Activated CD4-positive, alpha-beta T cell treated with anti-CD3 and anti-CD28 coated beads, Interleukin-2, Interleukin-4, amounts not matched to agents 100 ng/mL and 50 ng/mL, durations not matched to agents 16 hours and 8 hours (primary cell): ENCODE measurements at regions not wholly inside any gene's neighbourhood (a gene's known extent, or its start where the extent isn't known, plus 50 kb on each side); places are given as distances from the start of the nearest gene placed in this dataset.
"Not testable (repeated sequence)": the region's sequence is repeated elsewhere in the genome, so short reads cannot be mapped to it uniquely, and the experiment has no call there.

Experiments
- DNase-seq: peaks from one replicate; pipeline ENCODE4 v3.0.0-alpha.2; 2020; ENCODE audit warnings: low spot score

DNA sequence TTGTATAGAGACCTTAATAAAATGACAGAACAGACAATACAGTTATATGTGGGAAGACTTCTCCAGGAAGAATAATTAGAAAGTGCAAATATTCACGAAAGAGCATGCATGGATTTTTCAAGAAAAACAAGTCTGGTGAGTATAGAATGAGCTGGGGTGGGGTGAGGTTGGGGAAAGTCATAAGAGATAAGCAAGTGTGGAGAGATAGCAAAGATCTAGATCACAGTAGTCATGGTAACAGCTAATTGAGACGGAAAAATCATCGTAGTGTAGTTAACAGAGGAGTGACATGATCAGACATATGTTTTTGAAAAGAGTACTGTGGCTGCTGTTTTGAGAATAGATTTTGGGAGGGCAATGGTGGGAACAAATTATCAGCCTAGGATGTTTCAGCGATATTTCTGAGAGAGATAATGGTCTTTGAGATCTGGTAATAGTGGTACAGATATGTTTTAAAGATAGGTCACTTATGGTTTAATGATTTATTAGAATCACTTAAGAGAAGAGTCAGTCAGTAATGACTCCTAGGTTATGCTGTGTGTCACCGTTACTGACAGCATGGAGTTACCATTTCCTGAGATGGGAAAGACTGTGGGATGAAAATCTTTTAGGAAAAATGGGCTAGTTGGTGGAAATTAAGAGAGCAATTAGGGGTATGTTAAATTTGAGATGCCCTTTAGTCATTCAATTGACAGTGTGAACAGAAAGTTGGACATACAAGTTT, 248.5 kb upstream of the SLC8A1 start:
- no peak for DNase-seq

DNA sequence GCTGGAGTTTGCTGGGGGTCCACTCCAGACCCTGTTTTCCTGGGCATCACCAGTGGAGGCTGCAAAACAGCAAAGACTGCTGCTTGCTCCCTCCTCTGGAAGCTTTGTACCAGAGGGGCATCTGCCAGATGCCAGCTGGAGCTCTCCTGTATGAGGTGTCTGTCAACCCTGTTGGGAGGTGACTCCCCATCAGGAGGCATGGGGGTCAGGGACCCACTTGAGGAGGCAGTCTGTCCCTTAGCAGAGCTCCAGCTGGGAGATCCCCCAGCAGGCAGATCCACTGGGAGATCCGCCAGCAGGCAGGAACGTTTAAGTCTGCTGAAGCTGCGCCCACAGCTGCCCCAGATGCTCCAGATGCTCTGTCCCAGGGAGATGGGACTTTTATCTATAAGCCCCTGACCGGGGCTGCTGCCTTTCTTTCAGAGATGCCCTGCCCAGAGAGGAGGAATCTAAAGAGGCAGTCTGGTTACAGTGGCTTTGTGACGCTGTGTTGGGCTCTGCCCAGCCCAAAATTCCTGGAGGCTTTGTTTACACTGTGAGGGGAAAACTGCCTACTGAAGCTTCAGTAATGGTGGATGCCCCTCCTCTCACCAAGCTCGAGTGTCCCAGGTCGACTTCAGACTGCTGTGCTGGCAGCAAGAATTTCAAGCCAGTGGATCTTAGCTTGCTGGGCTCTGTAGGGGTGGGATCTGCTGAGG, 260.5 kb upstream of the SLC8A1 start:
- DNase-seq = not testable (repeated sequence)

DNA sequence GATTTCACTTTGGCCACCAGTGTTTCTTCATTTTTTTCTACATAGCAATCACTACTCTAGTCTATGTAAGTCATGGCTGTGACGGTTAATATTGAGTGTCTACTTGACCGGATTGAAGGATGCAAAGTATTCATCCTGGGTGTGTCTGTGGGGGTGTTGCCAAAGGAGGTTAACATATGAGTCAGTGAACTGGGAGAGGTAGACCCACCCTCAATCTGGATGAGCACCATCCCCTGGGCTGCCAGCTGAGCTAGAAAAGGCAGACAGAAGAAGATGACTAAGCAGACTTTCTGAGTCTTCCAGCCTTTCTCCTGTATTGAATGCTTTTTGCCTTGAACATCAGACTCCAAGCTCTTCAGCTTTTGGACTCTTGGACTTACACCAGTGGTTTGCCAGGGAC, 265.0 kb upstream of the SLC8A1 start:
- no peak for DNase-seq

DNA sequence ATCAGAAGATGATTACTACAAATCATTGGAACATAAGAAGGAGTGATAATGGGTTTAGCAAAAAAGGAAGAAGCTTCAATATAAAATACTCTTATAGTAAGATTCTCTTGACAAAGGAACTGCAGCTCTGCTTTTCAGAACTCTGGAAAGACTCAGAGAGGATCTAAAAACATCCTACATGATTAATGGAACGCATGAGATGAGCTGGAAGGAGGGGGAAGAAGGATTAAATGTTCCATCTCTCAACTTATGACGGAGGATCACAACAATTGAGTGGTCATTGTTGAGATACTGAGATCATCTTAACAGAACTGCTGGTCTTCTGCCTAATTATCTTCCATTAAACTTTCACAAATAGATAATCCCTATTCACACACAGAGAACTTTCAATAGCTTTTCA, 267.5 kb upstream of the SLC8A1 start:
- DNase-seq = no peak

DNA sequence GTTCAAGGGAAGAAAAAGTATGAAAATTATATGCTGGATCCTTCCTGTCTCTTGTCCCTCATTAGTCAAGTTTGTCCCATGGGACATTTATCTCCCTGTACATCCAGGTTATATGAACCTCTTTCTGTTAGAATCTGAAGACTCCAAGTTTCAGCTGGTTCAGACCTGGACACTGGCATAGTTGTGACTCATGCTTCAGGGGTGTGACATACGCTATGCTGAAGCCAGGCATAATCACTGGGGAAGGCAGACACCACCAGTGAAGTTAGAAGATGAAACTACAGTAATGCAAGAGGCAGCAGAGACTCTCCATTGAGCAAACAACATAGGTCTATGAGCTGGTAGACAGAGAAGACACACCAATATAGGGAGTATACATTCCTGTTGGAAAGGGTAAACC, 269.7 kb upstream of the SLC8A1 start:
- no peak for DNase-seq

DNA sequence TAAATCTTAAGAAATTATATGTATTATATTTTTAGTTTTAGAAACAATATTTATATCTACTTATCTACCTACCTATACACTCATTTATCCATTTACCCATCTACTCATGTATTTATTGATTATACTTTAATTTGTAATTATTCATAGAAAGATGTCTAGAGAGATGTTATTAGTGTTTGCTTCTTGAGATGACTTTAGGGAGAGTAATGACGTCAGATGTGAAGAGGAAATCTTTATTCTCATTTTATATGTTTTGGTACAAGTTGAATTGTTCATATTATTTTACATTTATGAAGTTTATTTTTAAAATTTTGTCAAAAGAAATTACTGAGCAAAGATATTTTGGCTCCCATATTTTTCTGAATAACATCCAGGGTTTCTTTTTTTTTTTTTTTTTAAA, 271.3 kb upstream of the SLC8A1 start:
- no peak for DNase-seq

DNA sequence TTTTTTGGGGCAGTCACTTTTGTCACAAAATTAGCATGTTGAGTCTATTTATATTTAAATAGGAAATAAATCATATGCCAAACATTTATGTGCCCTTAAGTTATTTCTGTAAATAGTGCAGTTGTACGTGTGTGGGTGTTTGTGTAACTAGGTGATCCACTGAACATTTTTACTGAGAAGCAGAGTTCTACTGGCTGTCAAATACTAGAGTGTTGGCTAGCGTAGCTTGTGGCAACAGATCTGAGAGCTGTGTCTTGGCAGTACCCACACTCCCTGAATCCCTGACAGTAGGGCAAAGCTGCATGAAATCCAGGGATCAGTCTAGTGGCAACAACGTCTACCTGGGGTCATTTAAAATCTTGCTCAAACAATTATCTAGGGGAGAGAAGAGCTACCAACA, 273.1 kb upstream of the SLC8A1 start:
- DNase-seq = no peak

DNA sequence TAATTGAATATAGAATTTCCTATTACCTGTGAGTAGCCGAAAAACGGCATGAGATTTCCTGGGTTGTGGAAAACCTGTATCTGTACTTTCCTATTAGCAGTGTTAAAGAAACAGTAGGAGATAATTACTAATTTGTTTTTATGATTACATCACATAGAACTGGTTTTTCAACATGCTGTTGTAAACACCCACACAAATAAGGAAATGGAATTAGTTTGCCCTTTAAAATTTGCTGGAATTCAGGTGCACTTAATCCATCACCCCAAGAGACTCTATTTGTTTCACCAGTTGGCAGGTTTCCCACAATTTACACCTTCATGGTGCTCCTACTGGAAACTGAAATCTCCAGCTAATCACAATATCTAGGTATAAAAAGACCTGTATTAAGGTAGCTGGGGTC, 274.1 kb upstream of the SLC8A1 start:
- DNase-seq = no peak

DNA sequence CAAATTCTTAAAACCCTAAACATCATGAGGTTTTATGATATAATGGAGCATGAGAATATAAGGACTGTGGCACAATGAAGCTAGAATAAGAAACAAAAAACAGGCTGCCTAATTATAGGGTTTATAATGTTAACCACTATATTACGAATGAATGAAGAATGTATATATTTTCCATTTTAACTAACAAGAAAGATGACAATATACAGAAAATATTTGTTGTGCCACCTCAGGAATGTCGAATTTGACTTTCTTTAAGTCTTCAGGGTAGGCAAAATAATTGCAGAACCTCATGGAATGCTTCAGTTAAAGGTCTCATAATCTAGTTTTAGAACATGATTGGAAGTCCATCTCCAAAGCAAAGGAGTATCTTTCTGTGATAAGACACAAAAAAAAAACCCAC, 282.9 kb upstream of the SLC8A1 start:
- DNase-seq = no peak

DNA sequence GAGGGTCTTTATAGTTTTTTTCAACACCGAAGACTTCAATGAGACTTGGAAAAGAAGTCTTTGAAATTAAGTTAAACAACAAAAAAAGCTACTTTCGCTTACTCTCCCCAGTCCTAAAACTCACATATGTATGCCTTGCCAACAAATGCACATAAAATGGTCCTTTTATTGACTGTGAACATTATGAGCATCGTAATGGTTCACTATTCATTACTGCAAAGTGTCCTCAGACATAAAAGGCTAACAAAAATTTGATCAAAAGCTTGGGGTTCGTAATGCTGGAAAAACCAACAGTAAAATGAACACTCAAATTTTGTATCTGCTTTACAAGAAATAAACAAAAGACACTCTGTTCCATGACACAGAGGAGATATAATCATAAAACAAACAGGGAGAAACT, 285.3 kb upstream of the SLC8A1 start:
- DNase-seq = no peak

DNA sequence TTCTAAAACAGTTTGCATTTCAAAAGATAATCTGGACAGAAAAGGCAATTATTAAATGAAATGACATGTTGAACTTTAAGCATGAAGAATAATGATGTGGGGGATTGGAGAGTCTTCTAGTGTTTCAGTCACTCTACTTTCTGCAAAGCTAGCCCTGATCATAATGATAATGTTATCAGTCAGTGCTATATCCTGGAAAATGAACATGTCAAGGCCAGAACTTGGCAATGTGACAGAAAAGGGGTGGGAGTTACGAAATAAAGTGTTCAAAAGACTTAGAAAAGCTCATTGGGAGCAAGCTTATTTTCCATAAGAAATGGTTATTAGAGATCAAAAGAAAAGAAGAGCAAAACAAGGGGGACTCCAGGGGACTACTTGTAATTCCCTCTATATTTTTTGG, 288.5 kb upstream of the SLC8A1 start:
- no peak for DNase-seq

DNA sequence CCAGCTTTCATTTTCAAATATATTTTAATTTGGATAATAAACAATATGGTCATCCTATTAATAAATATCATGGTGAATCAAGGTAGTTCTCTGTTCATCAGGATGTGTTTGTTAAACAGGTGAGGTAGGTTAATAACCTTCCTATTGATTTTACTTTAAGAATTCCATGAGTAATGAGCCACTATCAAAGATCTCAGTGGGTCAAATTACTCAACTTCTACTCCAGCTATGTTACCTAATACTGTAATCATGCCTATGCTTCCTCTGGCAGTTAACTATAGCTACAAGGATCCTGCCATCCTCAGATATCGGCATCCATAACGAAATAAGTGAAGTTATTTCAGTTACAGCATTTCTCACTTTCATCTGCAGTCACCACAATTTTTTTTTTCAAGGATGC, 289.6 kb upstream of the SLC8A1 start:
- DNase-seq = no peak

DNA sequence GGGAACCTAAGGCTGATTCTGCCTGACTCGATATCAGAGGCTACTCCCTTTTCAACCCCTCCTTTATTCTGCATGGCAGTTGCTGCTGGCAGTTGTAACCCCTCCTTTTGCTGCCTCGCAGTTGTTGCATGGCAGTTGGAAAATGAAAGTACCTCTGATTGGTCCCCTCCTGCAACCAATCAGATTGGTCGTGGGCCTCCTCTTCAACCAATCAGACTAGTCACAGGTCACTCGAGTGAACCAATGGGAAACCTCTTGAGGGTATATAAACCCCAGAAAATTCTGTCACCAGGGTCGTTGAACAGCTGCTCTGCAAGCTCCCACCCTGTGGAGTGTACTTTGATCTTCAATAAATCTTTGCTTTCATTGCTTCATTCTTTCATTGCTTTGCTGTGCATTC, 294.3 kb upstream of the SLC8A1 start:
- DNase-seq = no peak

DNA sequence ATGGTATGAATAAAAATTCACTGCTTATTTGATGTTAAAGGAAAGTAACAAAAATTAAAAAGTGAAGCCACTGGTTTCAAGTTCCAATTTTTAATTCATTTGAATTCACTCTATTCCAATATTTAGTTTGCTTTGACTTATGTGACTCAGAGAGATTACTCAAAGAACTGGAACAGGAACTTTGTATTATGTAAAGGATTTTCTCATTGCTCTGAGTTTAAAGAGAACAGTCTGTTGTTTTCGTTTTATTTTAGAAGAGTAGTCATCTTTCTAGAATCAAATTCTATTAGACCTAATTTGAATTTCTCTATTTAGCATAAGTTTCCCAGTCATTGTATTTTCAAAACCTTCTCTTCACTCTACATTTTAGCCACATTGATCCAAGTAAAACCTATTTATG, 300.1 kb upstream of the SLC8A1 start:
- DNase-seq = no peak

DNA sequence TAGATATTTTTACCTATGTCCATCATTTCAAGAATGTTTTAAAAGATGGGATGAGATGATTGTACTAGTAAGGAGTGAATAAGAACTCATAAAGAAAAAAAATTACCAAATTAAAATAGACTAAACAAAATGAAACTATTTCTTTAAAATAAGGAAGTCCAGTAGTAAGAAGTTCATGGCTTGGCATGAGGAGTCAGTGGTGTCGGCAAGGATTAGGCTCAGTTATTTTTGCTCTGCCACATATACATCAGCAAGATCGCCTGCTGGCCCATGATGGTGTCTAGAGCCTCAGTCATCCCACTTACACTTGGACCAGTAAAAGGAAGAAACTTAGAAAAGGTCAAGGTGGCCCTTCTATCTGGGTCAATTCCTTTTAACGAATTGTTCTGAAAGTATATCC, 300.9 kb upstream of the SLC8A1 start:
- DNase-seq = no peak

DNA sequence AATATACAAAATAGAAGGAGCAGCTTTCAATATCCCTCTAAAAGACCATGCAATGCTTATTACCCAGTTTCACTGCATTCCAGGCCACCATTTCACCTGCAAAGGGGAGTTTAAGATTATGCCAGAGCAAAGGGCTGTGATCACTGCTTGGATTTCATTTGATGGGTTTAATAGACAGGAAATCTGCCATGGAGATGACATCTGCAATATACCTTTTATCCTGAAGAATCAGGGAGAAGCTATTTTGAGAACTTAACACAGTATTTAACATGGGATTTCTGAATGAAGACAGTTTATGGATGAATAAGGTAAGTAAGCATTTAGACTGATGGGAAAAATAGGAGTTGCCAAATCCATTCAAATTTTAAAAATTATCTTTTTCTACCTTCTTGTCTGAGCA, 303.0 kb upstream of the SLC8A1 start:
- no peak for DNase-seq

DNA sequence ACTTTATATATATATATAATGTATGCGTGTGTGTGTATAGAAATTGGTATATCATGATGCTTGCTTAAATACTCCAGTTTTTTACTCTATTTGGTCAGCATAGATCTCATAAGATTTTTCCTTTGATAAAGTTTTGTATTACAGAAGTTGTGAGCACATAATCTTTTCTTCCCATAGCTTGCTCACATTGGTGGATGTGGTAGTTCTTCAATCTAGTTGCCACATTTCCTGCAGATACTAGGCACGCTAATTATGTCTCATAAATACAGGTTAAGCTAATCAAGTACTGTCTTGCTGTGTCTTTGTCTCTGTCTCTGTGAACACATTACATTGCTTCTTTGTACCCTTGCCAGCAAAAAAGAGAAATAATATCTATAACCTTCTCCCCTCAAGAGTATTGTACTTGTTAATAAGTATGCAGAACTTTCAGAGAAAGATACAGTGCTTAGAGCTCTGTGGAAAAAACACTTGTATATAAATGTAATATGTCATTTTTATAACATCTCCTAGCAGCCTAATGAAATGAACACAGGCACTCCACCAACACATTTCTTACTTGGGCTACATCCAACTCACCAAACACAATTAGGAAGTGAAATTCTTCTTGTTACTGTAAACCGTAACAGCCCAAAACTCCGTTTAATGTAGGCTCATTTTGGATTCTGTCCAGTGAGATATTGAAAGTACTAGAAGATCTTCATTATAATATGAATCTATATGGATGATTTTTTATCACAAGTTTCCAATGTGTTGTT, 306.7 kb upstream of the SLC8A1 start:
- DNase-seq = no peak

DNA sequence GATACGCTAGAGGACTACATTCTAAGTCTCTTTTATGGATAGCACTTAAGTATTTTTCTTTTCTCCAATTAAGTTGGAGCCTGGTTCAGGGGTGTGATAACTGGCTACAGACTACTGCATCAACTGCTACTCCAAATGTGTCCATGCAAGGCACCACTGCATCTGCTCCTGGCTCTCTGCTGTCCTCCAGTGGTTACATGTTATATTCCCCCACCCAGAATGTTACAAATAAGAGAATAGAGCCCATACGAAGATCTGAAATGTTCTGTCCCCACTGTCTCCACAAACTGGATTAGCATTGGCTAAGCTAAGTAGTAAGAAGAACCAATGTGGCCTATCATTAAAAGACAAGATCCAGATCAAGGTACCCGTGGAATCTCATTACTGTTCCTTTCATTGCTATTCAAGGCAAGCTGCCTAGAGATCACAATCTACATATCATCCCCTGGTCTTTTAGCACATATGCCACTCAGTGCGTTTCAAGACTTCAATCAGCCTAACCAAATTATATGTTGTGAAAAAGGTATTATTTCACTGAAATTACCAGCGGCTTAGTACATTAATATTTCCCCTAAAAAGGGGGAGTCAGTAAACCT, 308.3 kb upstream of the SLC8A1 start:
- DNase-seq = peak; percentile 14

DNA sequence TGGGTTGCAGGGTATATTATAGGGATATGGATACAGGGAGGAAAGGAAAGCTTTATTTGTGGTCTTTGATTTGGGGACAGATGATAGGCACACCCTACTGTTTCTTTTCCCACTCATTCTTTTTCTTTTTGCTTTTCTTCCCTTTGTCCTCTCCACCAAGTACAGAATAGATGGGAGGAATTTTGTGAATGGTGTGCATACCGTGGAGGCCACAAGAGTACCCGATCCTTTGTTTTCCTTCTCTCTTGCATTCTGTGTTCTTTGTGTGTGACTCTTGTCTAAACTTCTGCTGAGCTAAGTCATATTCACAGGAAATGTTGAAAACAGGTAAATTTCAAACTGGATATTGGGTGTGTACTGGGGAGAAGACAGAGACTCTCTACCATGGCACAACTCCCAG, 321.4 kb upstream of the SLC8A1 start:
- DNase-seq = no peak

DNA sequence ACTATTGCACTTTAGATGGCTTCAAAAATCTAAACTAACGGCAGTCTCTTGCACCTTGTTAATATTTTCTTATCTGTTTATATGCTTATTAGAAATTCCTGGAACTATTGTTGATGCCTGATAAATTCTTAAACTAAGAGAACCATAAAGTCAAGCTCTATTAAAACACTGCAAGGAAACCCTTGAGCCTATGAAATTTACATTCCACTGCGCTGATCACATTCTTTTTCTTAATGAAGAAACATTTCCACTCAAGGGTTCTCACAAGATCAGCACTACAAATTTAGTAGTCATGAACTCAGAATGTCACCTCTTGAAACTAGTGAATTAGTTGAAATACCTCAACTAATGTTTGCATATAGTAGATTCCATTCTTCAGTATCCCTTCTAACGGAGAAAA, 331.8 kb upstream of the SLC8A1 start:
- DNase-seq = no peak

DNA sequence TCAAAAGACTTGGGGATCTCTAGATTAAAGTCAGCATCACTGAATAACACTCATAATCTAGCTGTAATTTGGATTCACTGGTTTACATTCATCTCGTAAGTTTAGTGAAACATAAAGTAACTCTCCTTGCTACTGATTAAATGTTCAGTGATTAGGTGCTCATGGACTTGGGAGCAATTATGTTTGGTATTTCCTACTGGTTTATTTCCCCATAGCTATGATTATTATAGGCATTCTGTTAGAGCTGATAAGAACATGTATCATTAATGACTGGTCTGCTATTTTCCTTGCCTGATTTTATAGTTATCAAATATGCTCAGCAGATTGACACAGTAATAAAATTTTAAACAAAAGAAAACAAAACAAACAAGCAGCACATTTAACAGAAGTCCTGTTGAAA, 334.7 kb upstream of the SLC8A1 start:
- DNase-seq = no peak

DNA sequence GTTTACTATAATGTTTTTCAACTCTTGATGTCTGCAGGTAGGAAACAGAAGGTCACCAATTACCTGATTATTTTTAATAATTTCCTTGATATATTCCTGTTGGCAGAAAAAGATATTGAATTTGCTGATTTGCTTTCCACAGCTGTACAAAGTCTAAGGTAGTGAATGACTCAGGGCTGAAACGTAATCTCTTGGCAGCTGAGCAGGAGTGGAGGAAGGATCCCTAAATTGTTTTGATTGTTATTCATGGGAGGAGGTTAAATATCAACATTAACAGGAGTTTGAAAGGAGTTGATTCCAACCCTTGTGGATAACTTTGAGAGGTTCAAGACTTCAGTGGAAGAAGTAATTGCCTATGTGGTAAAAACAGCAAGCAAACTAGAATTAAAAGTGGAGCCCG, 345.2 kb upstream of the SLC8A1 start:
- DNase-seq = no peak

DNA sequence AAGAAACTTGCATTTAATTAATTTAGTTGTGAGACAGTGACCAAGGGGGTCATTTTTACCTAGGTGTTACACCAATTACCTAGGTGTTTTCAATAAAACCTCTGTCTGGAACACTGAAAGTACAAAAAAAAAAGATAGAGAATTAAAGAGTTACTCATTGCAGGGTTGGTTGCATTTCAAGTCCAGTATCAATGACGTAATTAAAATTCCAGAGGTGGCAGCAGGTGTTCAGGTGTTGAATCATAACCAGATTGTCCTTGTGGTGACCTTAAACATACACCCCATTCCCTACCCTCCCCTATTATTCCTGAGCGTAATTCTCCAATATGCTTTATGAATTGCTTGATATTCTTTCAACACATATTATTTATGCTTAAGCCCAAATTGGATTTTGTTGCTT, 352.0 kb upstream of the SLC8A1 start:
- no peak for DNase-seq
